GM18508 (cell line): ENCODE measurements at regions not wholly inside any gene's neighbourhood (a gene's known extent, or its start where the extent isn't known, plus 50 kb on each side); places are given as distances from the start of the nearest gene placed in this dataset.

ENCODE experiments used
- ATAC-seq: cut with Tn5 transposase; IDR thresholded peaks from one replicate; pipeline ENCODE4 v1.9.1; 2021; ENCODE audit warnings: moderate number of reproducible peaks; ENCODE audit not compliant: insufficient read depth, unreplicated experiment

- no peak for ATAC-seq
These were observed 211.4 kb upstream of the CD180 start for GRCh38 chr5:67407979-67408378.

GRCh38 chr5:67405755-67406154 lies 209.2 kb upstream of the CD180 start:
- ATAC-seq, result no peak

DNA sequence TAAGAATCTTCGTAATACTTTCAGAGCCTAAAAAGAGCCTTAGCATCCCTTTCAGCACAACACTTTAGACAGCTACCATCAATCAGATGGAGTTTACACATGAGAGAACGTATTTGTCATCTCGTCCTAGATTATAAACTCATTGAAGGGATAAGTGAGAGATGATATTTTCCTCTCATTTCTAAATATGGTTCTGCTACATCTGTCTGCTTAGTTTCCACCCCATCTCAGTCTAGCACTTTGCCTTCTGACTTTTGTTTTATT lies 208.4 kb upstream of the CD180 start:
- no peak for ATAC-seq

DNA sequence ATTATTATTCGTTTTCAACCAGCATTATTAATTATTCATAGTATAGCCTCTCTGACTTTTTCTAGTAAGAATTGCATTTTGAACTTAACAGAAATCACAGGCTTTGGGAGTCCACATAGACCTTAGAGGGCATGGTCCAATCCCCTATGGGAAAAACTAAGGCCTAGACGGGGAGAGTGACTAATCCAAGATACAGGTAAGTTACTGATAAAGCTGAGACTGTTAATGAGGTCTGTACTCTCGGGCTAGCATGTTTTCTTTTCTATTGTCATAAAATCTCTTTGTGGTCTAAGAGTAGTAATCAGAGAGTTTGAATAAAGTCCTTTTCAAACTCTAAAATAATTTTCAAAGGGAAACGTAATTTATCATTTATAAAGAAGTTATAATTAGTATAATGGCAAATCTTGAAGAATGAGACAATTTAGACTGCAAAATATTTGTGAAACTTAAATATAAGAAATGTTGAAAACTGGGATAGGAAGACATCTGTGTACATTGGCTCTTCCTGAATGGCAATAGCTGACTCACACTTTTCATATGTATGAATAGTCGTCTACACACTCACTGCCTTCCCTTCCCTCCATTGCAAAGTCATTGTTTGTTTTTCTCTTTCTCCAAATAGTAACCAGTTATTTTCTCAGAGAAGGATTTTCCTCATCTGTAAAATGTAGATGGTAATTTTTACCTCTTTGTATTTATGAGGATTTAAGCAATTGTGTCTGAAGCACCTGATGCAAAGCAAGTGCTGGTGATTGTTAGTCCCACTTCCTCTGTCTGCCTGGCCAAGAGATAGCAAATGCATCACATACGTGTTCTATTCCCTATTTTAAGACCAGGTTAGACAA lies 207.9 kb upstream of the CD180 start:
- no peak for ATAC-seq

GRCh38 chr5:67402526-67402925 lies 205.9 kb upstream of the CD180 start:
- no peak for ATAC-seq

GRCh38 chr5:67401172-67401571 lies 204.6 kb upstream of the CD180 start:
- ATAC-seq, result no peak

DNA sequence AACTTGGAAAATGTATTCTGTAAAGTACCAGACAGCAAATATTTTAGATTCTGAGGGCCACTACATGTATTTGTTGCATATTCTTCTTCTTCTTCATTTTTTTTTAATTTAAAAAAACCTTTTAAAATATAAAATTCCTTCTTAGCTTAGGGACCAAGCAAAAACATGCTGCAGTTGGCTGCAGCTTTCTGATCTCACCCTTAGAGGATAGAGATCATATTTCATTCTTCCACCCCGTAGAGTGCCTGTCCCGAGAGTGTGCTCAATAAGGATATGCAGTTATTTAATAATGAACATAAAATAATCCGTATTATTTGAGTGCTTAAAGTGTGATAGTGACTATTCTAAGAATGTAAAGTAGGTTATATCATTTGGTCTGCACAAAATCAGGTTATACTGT lies 204.2 kb upstream of the CD180 start:
- no peak for ATAC-seq

- ATAC-seq, result no peak
These were observed 199.3 kb upstream of the CD180 start for GRCh38 chr5:67395790-67396418.

GRCh38 chr5:67393211-67393610 lies 196.6 kb upstream of the CD180 start:
- no peak for ATAC-seq

DNA sequence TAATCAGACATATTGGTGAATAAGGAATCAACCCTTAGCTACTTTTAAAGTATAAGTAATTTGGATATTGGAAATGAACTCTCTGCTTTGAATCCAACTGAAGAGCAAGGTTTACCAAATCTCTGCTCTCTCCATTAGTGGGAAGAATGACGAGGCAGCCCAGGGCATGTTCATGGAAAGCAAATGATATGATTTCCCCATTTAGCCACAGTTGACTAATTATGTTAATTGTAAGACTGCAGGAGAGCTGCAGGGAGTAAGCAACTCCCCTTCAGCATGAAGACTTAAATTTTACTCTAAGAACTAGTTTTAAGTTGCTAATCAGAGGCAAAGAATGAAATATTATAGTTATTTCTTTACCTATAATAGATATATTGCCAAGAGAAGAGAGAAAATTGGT lies 194.3 kb upstream of the CD180 start:
- ATAC-seq, result no peak

DNA sequence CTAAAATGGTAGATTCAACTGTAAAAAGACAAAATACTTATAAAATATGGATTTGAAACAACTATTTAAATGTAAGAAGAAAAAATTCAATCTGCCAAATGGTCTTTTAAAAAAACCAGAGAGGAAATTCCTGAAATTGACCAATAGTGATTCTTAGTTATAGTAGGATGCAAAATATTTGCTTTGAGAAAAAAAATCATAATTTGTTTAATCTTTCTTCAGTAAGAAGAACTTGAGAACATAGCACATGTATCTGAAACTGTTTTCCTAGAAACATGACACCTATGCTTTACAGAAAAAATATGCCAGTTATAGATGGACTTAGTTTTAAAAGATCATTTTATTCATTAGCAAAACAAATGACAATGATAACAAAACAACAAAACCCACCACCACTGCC lies 186.9 kb upstream of the CD180 start:
- no peak for ATAC-seq

- ATAC-seq, result no peak
These were observed 184.8 kb upstream of the CD180 start for GRCh38 chr5:67381236-67381880.

- ATAC-seq, result no peak
These were observed 183.8 kb upstream of the CD180 start for GRCh38 chr5:67380431-67380830.

- no peak for ATAC-seq
These were observed 183.2 kb upstream of the CD180 start for GRCh38 chr5:67379753-67380152.

GRCh38 chr5:67378256-67378655 lies 181.7 kb upstream of the CD180 start:
- no peak for ATAC-seq

- ATAC-seq, result no peak
These were observed 181.0 kb upstream of the CD180 start for GRCh38 chr5:67377631-67378030.

DNA sequence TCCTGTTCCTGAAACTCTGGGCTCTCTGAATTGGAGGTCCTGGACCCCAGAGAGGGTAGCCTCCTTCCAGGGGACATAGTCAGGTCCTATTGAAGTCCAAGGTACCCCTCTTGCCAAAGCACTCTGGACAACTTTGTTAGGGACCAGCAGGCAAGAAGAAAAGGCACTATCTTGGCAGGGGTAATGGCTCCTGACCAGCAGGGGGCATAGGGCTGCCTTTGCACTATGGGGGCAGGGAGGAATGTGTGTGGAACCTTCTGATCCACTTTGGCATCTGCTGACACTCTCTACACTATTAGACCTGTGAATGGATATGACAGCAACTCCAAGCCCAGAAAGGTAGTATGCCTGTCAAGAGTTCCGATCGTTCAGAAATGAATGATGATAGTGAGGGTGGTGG lies 179.0 kb upstream of the CD180 start:
- no peak for ATAC-seq

DNA sequence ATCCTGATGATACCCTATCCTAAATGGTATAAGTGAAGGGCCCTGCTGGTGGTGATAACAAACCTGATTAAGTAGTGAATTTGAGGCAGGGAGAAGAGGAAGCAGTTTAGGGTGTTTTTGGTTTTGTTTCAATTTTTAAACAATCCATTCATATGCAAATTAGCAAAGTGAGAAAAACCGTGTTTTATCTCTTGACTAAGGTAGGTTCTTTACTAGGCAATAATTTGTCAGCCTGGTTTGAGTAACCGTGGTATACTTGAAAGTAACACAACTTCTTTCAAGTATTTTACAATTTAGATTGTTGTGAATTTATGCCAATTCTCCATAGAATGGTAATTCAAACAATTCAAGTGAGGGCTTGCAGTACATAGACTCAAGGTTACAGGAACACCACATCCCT lies 177.8 kb upstream of the CD180 start:
- no peak for ATAC-seq

DNA sequence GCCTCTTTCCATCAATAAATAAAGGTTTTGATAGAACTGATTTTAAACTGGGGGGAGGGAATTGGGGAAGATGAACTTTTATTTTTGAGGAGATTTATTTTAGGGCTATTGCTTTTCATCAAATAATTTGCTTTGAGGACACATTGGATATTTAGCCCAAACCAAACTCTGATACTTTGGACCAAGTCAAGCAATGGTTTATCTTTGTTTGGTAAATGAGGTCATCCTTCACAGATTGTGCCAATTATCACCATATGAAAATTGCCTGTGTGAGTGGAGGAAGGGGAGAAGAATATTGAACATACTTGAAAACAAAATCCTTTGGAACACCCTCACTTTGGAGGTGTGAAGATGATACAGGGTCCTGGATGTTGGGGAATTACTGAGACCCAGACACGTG lies 176.9 kb upstream of the CD180 start:
- ATAC-seq, result no peak

- ATAC-seq, result no peak
These were observed 176.3 kb upstream of the CD180 start for GRCh38 chr5:67372887-67373286.

DNA sequence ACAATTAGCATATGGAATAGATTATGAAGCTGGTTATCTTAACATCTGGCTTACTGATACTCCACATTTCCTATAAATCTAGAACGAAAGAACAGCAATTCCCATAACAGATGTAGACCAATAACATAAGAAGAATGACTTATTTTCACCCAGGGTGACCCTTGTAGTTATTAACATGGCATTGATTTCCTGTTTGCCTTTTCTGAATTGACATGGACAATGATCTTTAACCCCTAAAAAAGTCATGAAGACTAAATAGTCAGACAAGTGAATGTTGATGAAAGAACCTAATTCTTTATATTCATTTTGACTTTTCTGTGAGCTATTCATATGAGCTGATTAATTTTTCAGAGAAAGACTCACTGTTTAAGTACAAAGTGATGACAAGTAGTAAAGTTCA lies 175.3 kb upstream of the CD180 start:
- ATAC-seq, result no peak
